Caco-2 (cell line): ENCODE measurements at regions not wholly inside any gene's neighbourhood (a gene's known extent, or its start where the extent isn't known, plus 50 kb on each side); places are given as distances from the start of the nearest gene placed in this dataset.

Experiments used
- BruUV-seq: library from RNA; stranded (reverse); fragments of 400-500 nt; replicated peaks from 2 replicates; lab custom pipeline; 2021; lab: Mats Ljungman, UMichigan
- CTCF ChIA-PET: fragments of 300-600 bp; sonication (Branson Sonifier 250); formaldehyde crosslinking; loops from one replicate; lab custom pipeline; 2022; ENCODE audit warnings: antibody characterized with exemption; lab: Charles Lee
- POLR2A ChIA-PET: fragments of 300-600 bp; sonication (Branson Sonifier 250); formaldehyde crosslinking; loops from one replicate; lab custom pipeline; 2022; ENCODE audit warnings: antibody characterized with exemption; lab: Charles Lee
- DNase-seq, 2 experiments: peaks; one replicate each; pipeline versions ENCODE4 v3.0.0 to v3.0.0-alpha.2; 2020 to 2022
- H3K27me3 ChIP-seq: replicated peaks from 2 replicates; pipeline ENCODE4 v1.6.0; 2011; ENCODE audit warnings: low read length; ENCODE audit not compliant: control insufficient read depth, insufficient read depth
- H3K36me3 ChIP-seq: 2 replicates; pipeline ENCODE4 v1.5.1; 2011; ENCODE audit warnings: low read length; ENCODE audit not compliant: control insufficient read depth, insufficient read depth
- H3K4me1 ChIP-seq: fragments of 250-450 bp; sonication (Bioruptor Pico); 2 replicates; pipeline ENCODE4 v1.5.1; 2020; ENCODE audit warnings: mild to moderate bottlenecking
- H3K4me3 ChIP-seq: 2 replicates; pipeline ENCODE4 v1.5.1; 2011; ENCODE audit warnings: low read depth, mild to moderate bottlenecking, control low read depth, low read length
- H3K9me3 ChIP-seq: fragments of 250-450 bp; sonication (Bioruptor Pico); 2 replicates; pipeline ENCODE4 v1.5.1; 2020; ENCODE audit warnings: mild to moderate bottlenecking, moderate library complexity
- H3K27ac Mint-ChIP-seq: one replicate; pipeline ENCODE4 v1.8.0; 2022; ENCODE audit warnings: mixed read lengths; ENCODE audit not compliant: unreplicated experiment
- H3K27me3 Mint-ChIP-seq: one replicate; pipeline ENCODE4 v1.8.0; 2022; ENCODE audit warnings: mixed read lengths; ENCODE audit not compliant: insufficient read depth, unreplicated experiment
- H3K36me3 Mint-ChIP-seq: one replicate; pipeline ENCODE4 v1.8.0; 2022; ENCODE audit warnings: mild to moderate bottlenecking, mixed read lengths; ENCODE audit not compliant: insufficient read depth, unreplicated experiment
- H3K4me1 Mint-ChIP-seq: one replicate; pipeline ENCODE4 v1.8.0; 2022; ENCODE audit warnings: low read depth, mixed read lengths; ENCODE audit not compliant: unreplicated experiment
- H3K4me3 Mint-ChIP-seq: one replicate; pipeline ENCODE4 v1.8.0; 2022; ENCODE audit warnings: mild to moderate bottlenecking, moderate library complexity, mixed read lengths; ENCODE audit not compliant: unreplicated experiment
- H3K9me3 Mint-ChIP-seq: one replicate; pipeline ENCODE4 v1.8.0; 2022; ENCODE audit warnings: mixed read lengths; ENCODE audit not compliant: unreplicated experiment
- CTCF ChIP-seq, 2 experiments: fragments of 200-600 bp in 1 of 2; IDR thresholded peaks; 1 replicate in 1 of 2; 2 replicates in 1 of 2; pipeline versions ENCODE4 v1.5.1 to v1.8.0; 2011 to 2022; ENCODE audit warnings: antibody characterized with exemption in 1 of 2, control low read depth in 1 of 2, inconsistent platforms in 1 of 2, low read depth in 1 of 2, low read length in 1 of 2, mild to moderate bottlenecking in 1 of 2, moderate library complexity in 1 of 2; ENCODE audit not compliant: insufficient read depth in 1 of 2, severe bottlenecking in 1 of 2, unreplicated experiment in 1 of 2
- intact Hi-C: fragments of 100-400 bp; cut with micrococcal nuclease; formaldehyde crosslinking; loops from one replicate; pipeline ENCODE4 v1.10.0; 2022; ENCODE audit not compliant: unreplicated experiment

DNA sequence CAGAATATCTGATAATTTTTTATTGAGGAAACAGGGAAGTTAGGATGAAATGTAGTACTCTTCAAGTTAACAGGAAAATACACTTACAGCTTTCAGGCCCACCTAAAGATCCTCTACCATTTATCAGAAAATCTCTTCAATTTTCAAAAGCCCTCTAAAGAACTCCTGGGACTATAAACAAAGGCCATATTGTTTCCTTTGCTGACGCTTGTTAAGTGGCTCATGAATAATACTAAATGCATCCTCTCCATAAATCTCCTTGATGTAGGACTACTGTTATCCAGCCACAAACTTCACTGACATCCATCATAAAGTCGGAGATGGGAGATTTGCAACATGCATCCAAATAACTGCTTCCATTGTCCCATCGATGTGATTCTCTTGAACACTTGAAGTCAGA lies 326.5 kb downstream of the ZIC1 start:
- Mint-ChIP-seq H3K27ac (no peak overlapping the region), H3K4me3 (no peak overlapping the region)
- DNase-seq: no peak

DNA sequence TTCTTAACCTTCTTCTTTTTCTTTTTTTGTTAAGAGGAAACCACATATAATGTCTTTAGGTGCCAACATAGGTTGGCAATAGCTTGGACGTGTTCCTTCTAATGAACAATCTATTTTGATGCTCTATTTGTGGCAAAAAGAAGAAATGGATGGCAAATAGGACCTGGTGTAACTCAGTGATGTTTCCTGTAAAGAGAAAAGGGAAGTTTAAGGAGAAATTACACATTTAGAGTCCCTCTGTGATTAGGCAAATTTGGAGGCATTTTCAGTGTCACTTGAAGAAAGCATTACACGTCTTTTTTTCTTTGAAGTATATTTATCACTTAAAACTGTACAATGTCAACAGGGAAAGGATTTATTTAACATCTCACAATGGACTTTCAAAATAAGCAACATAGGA lies 327.1 kb downstream of the ZIC1 start:
- Histone ChIP-seq H3K36me3 (no peaks in the 10 kb centered on the region), H3K27me3 (no peaks in the 10 kb centered on the region), H3K9me3 (no peaks in the 10 kb centered on the region), H3K4me3 (no peak overlapping the region), H3K4me1 (no peaks in the 10 kb centered on the region)
- Mint-ChIP-seq H3K27me3 (no peaks in the 10 kb centered on the region), H3K27ac (no peak overlapping the region), H3K9me3 (no peaks in the 10 kb centered on the region), H3K4me1 (no peaks in the 10 kb centered on the region), H3K36me3 (no peaks in the 10 kb centered on the region), H3K4me3 (no peak overlapping the region)
- intact Hi-C loops: no loop called here
- no peak for DNase-seq
- ChIA-PET POLR2A (no interaction called here), CTCF (no interaction called here)
- TF ChIP-seq CTCF (IDR thresholded peaks at IDR 0.05; ENCODE audit: insufficient read depth in 1 of 2, low read depth in 1 of 2, low read length in 1 of 2, severe bottlenecking in 1 of 2, unreplicated experiment in 1 of 2): no peak
- no TSS peak for BruUV-seq

More for the DNA sequence above, 326.5 kb downstream of the ZIC1 start:
- Histone ChIP-seq H3K4me3 (no peak overlapping the region), H3K9me3 (no peaks in the 10 kb centered on the region), H3K27me3 (no peaks in the 10 kb centered on the region), H3K4me1 (no peaks in the 10 kb centered on the region), H3K36me3 (no peaks in the 10 kb centered on the region)
- BruUV-seq: no TSS peak
- Mint-ChIP-seq H3K27me3 (no peaks in the 10 kb centered on the region), H3K9me3 (no peaks in the 10 kb centered on the region), H3K36me3 (no peaks in the 10 kb centered on the region), H3K4me1 (no peaks in the 10 kb centered on the region)
- TF ChIP-seq CTCF (IDR thresholded peaks at IDR 0.05; ENCODE audit: insufficient read depth in 1 of 2, low read depth in 1 of 2, low read length in 1 of 2, severe bottlenecking in 1 of 2, unreplicated experiment in 1 of 2): no peak
- CTCF ChIA-PET: no interaction called here
- intact Hi-C loops: no loop called here
- POLR2A ChIA-PET: no interaction called here

DNA sequence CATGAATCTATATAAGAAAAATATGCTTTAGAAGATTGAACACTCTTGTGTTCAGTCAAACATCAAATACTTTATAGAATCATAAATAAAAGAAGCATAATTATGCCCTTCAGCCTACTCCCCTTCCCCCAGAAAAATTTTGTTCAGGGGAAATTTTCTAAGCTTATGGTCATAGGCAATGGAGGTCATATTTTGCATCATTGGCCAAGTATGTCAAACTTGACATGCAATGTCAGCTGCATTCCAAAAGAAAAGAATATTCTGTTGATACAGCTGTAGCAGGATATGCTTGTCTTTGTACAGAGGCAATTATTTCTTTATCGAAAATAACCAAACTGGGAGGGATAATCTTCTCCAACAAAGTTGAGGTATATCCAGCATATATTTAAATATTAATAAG lies 328.2 kb downstream of the ZIC1 start:
- H3K36me3 Mint-ChIP-seq: no peaks in the 10 kb centered on the region
- H3K27me3 Mint-ChIP-seq: no peaks in the 10 kb centered on the region
- no peaks in the 10 kb centered on the region for H3K9me3 Mint-ChIP-seq
- Histone ChIP-seq H3K27me3 (no peaks in the 10 kb centered on the region), H3K4me3 (no peak overlapping the region), H3K9me3 (no peaks in the 10 kb centered on the region), H3K4me1 (no peaks in the 10 kb centered on the region), H3K36me3 (no peaks in the 10 kb centered on the region)
- no peak overlapping the region for H3K4me3 Mint-ChIP-seq
- BruUV-seq: no TSS peak
- TF ChIP-seq CTCF (IDR thresholded peaks at IDR 0.05; ENCODE audit: insufficient read depth in 1 of 2, low read depth in 1 of 2, low read length in 1 of 2, severe bottlenecking in 1 of 2, unreplicated experiment in 1 of 2): no peak
- ChIA-PET POLR2A (no interaction called here), CTCF (no interaction called here)
- no peaks in the 10 kb centered on the region for H3K4me1 Mint-ChIP-seq
- H3K27ac Mint-ChIP-seq: no peak overlapping the region
- intact Hi-C loops: no loop called here
- no peak for DNase-seq
